Panc1 (cell line): ENCODE measurements at regions not wholly inside any gene's neighbourhood (a gene's known extent, or its start where the extent isn't known, plus 50 kb on each side); places are given as distances from the start of the nearest gene placed in this dataset.

Experiments
- CTCF ChIP-seq: fragments of 450-650 bp; IDR thresholded peaks from 2 replicates; pipeline ENCODE4 v1.5.1; 2017; ENCODE audit warnings: mild to moderate bottlenecking
- SIN3A ChIP-seq: IDR thresholded peaks from 2 replicates; pipeline ENCODE4 v1.6.1; 2012; ENCODE audit warnings: low read depth, mild to moderate bottlenecking, low read length, moderate library complexity, borderline replicate concordance; ENCODE audit not compliant: insufficient read depth
- TCF7L2 ChIP-seq: IDR thresholded peaks from 2 replicates; pipeline ENCODE4 v1.6.1; 2011; ENCODE audit warnings: mild to moderate bottlenecking, low read depth, low read length, inconsistent platforms

DNA sequence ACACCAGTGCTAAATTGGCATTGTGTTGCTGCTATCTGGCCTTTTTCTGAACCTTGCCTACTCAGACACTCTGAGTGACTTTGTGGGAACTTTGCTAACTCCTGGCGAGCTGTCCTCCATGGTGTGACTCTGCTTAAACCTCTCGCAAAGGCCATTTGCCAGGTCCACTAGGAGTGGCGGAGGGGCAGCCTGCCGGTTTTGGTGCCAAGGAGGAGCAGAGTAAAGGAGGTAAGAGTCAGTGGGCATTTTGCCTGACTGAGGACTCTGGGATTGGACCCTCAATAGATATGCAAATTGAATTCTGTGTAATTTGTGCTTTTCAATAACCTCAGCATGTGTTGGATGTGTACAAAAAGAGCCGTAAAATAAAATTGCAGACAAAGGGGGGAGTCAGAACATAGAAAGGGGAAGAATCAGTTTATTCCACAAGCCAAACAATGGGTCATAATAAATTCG lies 386.6 kb upstream of the NFIA start:
- TF ChIP-seq TCF7L2 (no peak), CTCF (no peak), SIN3A (no peak)
